GM23248 (cell line): ENCODE measurements at regions not wholly inside any gene's neighbourhood (a gene's known extent, or its start where the extent isn't known, plus 50 kb on each side); places are given as distances from the start of the nearest gene placed in this dataset.

Experiments used
- EZH2 ChIP-seq: fragments of 200-600 bp; sonication (generic); IDR thresholded peaks from 2 replicates; pipeline ENCODE4 v1.6.1; 2018; ENCODE audit warnings: antibody characterized with exemption, mild to moderate bottlenecking; ENCODE audit not compliant: insufficient read depth, poor library complexity, severe bottlenecking
- EZH2phosphoT487 ChIP-seq: fragments of 200-600 bp; sonication (generic); IDR thresholded peaks from 2 replicates; pipeline ENCODE4 v1.6.1; 2018; ENCODE audit warnings: antibody characterized with exemption, moderate library complexity, mild to moderate bottlenecking, low read depth; ENCODE audit not compliant: insufficient read depth

DNA sequence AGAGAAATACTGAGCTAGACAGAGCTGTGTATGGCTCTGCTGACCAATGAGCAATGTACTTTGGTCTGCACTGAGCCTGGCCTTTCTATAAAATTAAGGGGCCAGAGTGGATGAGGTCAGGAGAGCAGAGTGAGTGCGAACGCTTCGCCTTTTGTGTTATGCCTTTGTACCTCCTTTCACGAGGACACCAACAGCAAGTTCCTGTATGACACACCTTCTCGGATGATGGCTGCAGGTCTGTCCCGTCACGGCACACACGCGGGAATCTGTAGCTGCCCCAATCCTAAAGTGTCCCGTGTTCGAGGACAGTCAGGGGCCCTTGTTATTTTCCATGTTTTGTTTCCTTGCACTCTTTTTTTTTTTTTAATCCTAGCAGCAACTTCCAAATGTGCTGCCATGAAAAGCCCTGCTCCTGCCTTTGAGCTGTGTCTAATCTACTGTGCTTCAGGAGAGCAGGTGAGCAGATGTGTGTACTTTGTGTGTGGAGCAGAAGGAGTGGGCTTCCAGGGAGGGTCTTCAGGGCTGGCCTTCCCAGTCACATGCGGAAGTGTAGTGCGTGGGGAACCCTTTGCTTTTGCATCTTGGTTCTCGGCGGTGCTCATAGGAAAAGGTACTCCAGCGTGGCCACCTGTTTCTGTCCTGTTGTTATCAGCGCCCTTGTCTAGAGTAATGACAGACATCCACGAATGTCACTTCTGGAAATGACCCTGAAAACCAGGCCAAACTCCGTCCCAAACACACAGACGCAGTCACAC is 213.2 kb downstream of the NDUFA10 start:
- no peak for TF ChIP-seq EZH2
- no peak for TF ChIP-seq EZH2phosphoT487
